Hepatic stellate cell (primary cell): ENCODE measurements at regions not wholly inside any gene's neighbourhood (a gene's known extent, or its start where the extent isn't known, plus 50 kb on each side); places are given as distances from the start of the nearest gene placed in this dataset.
"Not testable (repeated sequence)": the region's sequence is repeated elsewhere in the genome, so short reads cannot be mapped to it uniquely, and the experiment has no call there.

ENCODE experiments used
- DNase-seq: peaks from one replicate; pipeline ENCODE4 v3.0.0; 2011; ENCODE audit warnings: low spot score

DNA sequence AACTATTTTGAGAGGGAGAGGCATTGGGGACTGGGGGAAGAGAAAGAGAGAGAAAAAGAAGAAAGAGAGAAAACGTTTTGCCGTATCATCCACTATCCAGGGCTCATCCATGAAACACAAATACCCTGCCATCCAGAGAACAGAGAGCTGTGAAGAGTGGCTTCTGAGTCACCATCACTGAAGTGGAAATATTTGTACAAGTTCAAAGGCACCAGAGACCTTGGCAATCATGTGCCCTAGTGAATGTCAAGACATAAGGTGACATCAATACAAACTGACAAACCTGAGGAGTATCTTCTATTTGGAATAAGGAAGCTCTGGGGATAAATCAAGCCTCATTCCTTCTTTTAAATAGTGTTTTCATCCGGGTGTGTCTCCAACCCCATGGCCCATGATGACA, 197.2 kb upstream of the PROX1 start:
- no peak for DNase-seq

DNA sequence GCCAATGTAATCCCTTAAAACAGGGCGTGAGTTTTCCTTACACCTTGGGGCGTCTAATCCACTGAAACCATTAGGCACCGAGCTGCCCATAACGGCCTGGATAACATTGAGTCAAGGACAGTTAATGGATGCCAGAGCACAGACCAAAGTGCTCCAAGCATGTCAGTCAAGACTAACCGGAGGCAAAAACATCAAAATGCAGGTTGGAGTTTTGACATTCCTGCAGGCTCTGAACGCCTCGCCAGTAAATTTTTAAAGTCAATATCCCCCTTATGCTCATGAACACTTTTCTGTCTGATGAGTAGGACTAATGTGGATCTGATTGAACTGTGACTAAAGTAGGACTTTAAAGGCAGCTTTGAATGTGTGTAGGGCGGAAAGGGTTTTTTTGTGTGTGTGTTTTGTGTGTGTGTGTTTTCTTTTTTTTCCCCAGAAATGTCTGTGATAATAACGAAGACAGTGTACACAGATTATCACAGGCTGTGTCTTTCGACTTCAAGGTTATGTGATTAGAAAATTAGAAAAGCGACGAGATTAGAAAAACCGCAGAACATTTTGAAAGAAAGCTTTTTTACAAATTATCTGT, 194.2 kb upstream of the PROX1 start:
- DNase-seq, result no peak

DNA sequence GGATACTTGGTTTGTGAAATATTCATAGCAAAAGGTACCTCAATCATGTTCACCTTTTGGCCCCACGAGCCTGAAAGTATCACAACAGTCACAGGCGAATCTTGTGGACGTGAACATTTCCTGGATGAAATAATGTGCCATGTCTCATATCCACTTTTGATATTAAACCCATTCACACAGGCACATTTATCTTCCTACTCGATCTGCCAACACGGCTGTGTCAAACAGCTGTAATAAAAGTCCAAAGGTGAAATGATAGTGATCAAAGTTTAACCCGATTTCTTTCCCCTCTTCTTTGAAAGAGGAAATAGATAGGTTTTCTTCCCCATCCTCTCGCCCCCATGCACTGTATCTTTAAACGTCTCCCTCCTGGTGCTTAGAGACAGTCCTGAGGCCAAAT, 191.2 kb upstream of the PROX1 start:
- DNase-seq, result no peak

DNA sequence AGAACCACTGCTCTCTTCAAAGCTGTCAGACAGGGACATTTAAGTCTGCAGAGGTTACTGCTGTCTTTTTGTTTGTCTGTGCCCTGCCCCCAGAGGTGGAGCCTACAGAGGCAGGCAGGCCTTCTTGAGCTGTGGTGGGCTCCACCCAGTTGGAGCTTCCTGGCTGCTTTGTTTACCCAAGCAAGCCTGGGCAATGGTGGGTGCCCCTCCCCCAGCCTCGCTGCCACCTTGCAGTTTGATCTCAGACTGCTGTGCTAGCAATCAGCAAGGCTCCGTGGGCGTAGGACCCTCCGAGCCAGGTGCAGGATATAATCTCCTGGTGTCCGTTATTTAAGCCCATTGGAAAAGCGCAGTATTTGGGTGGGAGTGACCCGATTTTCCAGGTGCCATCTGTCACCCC, 179.5 kb upstream of the PROX1 start:
- DNase-seq, result not testable (repeated sequence)

DNA sequence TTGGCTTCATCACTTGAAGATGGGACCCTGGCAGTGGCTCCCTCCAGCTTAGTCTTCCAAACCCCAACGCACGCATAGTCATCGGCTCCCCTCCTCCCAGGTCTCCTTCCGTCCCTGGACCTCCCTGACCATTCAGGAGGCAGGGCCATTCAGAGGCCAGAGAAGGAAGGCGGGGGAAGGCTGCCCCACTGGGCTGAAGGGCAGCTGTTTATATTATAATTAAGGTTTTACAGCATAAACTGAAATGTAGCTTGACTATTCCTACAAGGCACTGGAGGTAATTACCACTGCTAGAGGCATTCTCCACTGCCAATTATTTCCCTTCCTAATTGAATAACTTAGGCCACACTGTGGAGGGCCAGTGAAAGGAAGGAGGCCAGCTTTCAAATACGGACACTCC, 170.6 kb upstream of the PROX1 start:
- DNase-seq, result no peak

DNA sequence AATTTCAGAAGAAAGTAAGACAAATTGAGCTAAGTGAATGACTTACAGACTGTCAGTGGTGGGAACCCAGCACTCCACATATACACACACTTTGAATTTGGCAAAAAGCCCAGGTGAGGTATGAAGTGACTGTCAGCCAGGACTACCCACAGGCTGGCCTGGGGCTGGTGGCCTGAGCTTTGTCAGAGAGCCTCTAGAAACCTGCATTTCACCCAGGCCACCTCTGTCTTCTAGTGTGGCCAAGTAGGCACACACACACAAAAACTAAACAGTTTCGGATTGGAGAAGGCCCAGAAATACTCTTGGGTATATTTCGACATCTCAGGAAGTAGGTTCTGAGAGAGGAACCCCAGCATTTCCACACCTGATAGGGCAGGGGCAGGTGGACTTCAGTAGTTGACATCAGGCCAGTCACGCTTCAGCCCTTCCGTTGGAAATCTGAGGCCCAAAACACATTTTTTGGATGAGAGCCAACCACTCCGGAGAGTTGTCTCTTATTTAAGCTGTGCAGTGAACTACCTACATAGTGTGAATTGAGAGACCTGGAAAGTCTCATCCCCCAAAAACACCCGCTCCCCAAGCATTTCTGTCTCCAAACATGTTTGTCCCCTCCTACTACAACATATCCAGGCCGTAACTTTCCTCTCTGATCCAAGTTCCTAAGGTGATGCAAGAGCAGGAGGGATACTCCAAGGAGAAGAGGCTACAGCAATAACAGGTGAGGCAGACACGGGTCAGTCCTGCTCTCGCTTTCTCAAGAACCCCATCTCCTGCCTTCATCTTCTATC, 167.2 kb upstream of the PROX1 start:
- DNase-seq, result no peak

DNA sequence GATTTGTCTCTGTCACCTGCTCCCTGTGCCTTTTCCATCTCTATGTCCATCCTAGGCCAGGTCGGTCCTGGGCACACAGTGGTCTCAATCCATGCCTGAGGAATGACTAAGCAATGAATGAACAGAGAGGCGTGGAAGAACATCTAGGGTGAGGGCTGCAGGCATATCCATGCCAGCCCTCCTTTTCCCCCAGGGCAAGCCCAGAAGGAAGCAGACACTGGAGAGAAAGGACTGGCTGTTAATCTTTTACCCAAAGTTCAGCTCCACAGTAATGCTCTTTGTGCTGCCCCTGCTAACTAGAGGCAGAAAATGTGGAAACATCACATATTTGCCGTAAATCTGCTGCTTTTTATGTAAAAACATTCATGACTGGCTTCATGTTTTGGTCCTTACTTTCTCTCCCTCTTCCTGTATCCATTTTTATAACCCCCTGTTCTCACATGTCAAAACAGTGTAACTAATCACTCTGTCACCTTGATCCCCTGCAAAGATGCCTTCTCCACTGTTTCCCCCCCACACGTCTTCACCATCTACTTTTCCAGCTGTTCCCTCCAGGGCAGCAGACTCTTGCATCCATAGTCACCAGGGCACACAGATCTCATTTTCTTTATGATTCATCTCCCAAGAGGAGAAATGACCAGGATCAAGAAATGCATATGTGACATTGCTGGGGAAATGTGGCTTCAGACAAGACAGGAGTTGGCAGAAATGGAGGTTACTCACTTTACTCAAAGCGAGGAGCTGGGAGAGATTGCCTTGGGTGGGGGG, 166.4 kb upstream of the PROX1 start:
- no peak for DNase-seq

DNA sequence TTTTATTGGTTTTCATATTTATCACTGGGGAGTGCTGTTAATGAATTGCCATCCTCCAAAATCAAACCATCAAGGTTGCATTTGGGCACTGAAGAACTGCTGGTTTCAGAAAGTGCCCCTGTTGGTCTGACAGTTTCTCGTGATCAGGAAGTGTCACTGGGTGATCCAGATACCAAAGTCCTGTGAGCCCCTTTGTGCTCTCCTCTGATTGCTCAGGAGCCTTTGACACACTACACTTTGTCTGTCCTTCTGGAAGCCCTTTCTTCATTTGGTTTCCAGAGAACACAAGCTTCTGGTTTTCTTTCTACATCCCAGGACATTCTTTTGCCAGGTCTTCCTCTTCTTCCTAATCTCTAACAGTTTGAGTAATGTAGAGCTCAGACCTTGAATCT, 165.8 kb upstream of the PROX1 start:
- no peak for DNase-seq

DNA sequence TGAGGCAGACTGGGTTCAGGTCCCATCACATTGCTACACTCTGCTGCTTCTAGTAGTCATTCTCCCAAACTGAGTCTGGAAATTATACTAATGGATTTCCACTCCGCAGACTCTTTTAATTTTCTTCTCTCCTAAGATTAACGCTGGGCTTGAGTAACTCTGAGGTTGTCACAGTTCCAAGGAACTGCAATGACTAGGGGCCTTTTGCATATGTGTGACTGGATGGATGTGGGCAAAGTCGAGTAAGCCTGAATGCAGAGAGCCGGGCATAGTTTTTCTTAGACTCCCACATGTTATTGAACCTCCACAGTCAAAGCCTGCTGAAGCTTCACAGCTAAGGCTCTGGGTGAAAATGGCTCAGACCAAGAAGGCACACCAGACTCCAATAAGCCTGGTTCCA, 160.9 kb upstream of the PROX1 start:
- DNase-seq, result no peak

DNA sequence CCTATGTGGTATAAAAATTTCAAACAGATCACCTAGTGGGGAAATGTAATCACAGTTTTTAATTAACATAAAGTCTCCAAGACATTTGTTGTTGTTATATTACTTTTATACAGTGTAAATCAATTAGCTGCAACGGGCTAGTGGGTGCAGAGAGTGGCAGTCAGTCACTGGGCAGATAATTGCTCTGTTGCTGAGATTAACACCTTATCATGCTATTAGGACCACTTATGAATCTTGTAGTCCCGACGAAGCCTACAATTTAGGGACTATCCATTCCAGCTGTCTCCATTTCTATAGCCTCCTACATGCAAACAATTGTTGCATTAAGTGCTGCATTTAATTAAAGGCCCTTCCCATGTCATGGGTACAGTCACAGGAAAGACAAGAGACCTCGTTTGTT, 158.9 kb upstream of the PROX1 start:
- DNase-seq, result no peak

DNA sequence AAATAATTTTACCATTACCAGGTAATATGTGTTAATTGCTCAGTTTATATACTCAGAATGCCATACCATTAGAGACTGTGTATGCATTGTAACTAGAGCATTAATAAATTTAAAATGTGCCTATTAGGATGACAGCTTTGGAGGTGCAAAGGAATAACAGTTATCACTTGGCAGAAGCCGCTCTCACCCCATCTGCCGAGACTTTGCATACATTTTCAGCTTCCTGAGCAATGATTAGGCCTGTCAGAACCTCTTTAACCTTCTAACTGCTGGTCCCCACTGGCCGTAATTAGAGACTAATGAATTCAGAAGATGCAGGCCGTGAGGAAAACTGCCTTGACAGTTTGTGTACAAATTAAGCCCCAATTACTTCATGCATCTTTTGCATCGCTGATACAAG, 158.0 kb upstream of the PROX1 start:
- DNase-seq, result no peak

DNA sequence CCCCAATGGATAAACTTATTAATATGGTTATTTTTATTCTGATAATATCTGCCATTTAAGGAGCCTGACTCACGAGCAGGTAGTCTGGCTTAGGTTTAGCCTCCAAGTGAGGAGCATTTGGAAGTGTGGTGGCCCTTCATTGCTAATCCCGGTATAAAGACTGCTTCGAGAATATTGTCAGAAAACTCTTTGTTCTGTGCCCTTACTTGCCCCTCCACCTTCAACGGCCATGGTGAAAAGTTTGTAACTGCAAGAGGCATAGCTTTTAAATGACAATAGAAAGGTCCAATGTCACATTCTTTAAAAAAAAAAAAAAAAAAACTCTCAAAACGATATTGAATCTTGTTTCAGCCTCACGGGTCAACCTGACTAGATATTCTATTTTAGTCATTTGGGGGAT, 157.4 kb upstream of the PROX1 start:
- DNase-seq, result no peak

DNA sequence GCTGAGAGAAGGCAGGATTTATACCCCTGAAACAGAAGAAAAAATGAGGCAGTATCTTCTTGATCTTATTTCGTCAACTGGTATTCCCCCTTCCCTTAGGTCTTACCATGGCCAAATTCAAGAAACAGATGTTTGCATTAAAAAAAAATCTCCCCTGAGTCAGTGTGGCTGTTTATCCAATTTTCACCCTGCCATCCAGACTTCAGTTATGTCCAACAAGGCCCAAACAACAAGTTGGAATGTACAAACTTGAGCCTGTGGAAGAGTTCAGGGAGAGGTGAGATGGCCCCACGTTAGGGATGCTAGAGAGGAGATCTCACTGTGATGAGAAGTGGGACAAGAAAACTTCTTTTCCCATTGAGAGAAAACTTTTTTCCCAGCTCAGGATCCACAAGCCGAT, 147.2 kb upstream of the PROX1 start:
- DNase-seq, result no peak

DNA sequence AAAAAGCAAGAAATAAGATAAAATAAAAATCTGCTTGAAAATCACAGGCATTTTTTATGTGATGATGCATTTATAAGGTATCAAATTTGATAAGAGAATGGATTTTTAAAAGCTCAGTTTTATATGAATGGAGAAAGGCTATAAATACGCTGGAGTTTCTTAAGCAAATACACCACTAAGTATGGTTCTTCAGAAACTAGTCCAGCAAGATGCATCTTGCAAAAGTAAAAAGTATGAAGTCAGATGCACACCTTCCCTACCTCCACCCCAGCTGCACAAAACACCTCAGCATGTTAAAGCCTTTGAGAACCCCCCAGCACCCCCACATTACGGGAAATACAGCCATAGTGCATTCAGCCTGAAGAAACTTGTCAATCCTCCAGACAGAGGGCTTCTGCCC, 143.1 kb upstream of the PROX1 start:
- no peak for DNase-seq

DNA sequence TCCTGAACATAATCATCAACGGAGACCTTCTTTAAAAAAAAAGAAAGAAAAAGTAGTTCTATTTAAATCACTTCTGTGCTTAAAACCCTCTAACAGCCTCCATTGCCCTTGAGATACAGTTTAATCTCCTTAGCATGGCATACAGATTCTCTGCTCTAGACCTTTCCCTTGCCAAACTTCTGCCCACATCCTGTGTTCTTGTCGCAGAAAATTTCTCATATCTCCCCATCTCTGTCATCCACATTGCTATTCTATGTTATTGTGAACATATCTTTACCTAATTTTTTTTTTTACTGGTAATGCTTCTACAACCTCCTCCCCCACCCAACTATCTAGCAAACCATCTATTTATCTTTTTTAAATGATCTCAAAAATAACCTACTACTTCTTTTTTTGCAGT, 135.7 kb upstream of the PROX1 start:
- DNase-seq, result no peak

DNA sequence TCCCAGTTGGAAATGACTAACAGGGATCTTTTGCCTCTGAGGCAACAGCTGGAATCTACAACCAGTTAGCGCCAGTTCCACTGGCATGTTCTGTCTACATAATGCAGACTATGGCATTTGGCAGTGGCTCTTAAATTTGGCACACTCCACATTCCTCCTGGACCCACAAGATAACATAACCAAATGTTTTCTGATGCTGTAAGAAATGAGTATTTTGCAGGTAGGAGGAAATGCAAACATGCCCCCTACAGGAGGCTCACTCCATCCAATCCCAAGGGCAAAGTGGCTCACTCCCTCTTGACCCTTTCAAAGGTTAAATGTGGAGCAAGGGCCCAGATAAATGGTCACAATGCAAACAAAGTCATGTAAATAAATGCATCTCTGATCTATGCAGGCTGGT, 129.2 kb upstream of the PROX1 start:
- DNase-seq, result no peak

DNA sequence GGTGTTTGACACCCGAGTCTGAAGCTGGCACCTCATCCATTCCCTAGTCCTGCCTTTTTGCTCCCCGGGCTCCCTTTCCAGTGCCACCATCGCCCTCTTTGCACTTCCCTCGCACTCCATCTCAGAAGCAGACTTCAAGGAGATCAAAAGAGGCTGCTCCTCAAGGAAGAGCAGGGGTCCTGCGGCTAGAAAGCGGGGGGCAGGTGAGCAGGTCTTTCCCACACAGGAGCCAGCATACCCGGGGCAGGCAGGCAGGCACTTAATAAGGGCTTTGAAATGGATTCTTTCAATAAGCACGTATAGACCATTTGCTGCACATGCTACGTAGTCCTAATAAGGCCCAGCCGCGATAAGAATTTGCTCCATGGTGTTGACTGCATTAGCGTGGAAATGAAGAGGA, 125.9 kb upstream of the PROX1 start:
- DNase-seq, result no peak

DNA sequence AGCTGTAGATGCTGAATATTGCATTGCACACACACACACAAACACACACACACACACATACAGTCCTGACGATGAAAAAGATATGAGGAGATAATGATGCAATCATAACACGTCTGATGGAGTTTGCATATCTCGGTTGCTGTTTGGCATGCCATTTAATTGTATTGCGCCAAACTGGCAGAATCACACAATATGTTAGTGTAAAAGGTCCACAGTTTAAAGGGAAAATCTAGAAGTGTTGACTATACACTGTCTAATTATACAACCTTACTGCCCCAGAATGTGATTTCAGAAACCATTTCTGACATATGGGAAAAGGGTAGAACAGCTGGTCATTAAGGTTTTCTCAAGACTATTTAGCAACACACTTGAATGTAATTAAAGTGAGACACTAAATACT, 123.7 kb upstream of the PROX1 start:
- no peak for DNase-seq

DNA sequence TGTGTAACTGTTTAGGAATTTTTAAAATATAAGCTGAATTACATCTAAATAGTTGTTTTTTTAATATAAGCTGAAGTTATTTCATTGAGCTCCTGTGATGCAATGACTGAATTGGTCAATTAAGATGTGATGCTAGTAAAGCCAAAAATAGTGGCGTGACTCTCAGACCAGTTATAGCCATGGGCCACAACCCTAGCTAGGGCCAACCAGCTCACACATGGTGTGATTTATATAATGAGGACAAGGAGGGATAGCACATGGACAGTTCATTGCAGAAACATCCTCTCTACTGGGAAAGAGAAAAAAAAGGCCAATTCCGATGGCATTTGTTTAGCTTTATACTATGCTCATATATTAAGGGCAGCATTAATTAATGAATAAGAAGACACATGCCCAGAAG, 119.3 kb upstream of the PROX1 start:
- no peak for DNase-seq

DNA sequence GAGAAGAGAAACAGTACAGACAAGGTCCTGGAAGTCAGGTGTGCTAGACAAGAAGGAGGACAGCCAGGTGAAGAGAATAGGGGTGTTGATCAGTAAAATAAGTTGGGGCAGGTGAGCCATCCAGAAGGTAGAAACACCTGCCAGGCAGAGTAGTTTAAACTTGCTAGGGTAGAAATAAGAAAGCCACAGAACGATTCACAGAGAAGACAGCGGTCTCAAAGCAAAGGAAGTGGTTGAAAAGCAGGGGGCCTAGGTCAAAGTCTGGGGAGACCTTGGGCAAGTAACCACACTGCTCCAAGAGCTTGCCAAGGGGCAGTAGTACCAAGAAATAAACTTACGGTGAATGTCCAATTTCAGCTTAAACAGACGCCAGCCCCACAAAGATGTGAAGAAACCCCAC, 116.6 kb upstream of the PROX1 start:
- no peak for DNase-seq

DNA sequence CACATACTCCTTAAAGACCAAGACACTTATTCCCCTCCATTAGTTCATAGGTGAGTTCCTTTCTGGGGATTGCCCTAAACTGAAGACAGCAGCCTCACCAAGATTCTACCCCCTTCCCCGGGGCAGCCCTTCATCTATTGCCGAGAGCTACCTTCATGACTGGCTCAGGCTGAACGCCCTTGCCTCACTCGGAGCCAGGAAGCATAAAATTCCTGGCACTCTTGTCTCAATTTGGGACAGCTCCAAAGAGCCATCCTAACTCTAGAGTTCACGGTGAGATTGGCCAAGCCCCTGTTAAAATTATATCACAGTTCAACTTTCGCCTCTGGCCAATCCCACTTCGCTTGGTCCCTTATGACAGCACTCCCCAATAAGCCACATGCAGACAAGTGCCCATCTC, 113.0 kb upstream of the PROX1 start:
- no peak for DNase-seq

DNA sequence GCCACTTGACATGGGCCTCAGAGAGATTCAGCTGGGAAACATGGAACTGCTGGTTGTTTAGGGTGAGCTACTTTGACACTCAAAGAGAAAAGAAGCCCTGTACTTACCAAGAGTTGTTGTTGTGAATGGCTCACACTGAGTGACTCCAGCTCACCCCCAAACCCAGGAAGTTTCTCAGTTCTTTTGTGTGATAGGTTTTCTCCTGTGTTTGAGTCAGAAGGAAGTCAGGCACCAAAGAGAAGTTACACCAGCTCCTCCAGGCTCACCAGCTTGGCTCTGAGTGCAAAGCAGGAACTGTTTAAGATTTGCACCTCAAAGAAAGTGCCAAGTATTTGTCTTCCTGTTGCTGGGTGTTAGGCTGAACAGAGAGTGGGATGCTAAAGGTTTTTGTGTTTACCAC, 111.2 kb upstream of the PROX1 start:
- DNase-seq, result no peak

DNA sequence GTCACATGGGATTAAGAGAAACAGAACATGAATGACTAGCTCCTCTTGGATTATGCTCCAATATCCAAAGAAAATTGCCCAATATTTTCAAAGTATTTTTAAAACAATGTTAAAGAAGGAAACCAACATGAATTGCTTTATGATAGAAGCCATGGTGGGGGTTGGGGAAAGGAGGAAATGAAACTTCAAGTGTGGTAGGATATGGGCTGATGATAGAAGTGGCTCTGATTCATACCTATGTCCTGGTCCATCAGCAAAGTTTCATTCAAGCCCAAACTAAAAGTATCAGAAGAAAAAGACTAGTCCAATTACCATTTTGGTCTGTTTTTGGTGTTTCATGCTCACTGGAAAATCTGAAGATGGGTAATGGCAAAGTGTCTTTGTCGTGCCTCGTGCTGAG, 104.2 kb upstream of the PROX1 start:
- DNase-seq, result no peak

DNA sequence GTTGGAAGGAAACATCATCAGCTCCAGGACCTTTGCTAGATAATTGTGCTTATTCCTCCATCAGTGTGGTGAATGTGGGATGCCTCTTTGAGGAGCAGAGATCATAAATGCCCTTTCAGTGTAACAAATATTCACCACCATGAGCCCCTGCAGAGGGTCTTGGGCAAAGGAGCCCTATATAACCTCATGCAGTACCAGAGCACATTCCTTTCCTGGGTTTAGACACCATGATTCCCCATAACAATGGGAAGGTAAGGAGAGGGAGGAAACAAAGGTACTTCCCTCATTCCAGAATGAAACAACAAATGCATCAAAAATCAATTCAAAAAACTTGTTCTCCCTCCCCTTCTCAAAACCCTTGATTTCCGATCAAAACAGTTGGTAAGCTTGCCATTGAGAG, 103.4 kb upstream of the PROX1 start:
- DNase-seq, result no peak
